ENCODE measurements at regions not wholly inside any gene's neighbourhood (a gene's known extent, or its start where the extent isn't known, plus 50 kb on each side); places are given as distances from the start of the nearest gene placed in this dataset.

- TF ChIP-seq CTCF (IDR thresholded peaks at IDR 0.05) (no peak), POLR2A (IDR thresholded peaks at IDR 0.05) (no peak)
Observed at GRCh38 chr3:124599779-124600693, 130.2 kb upstream of the UMPS start.
